Occipital lobe (tissue), 1 donor: ENCODE measurements at regions not wholly inside any gene's neighbourhood (a gene's known extent, or its start where the extent isn't known, plus 50 kb on each side); places are given as distances from the start of the nearest gene placed in this dataset.

Source experiments
- DNase-seq: peaks from one replicate; lab custom pipeline; 2025; lab: John Stamatoyannopoulos, UW

- no peak for DNase-seq
Measured at GRCh38 chr18:55092166-55092565, 132.9 kb upstream of the CCDC68 start.

GRCh38 chr18:55090564-55091188 lies 131.4 kb upstream of the CCDC68 start:
- no peak for DNase-seq

- no peak for DNase-seq
Measured at GRCh38 chr18:55089610-55090009, 130.3 kb upstream of the CCDC68 start.

GRCh38 chr18:55088561-55088960 lies 129.3 kb upstream of the CCDC68 start:
- no peak for DNase-seq

GRCh38 chr18:55088000-55088401 lies 128.7 kb upstream of the CCDC68 start:
- no peak for DNase-seq

GRCh38 chr18:55086906-55087305 lies 127.6 kb upstream of the CCDC68 start:
- DNase-seq: no peak

GRCh38 chr18:55085557-55086285 lies 126.5 kb upstream of the CCDC68 start:
- no peak for DNase-seq

GRCh38 chr18:55084550-55084949 lies 125.3 kb upstream of the CCDC68 start:
- no peak for DNase-seq

- DNase-seq: no peak
Measured at GRCh38 chr18:55083461-55083860, 124.2 kb upstream of the CCDC68 start.

GRCh38 chr18:55079481-55080355 lies 120.5 kb upstream of the CCDC68 start:
- DNase-seq: no peak

GRCh38 chr18:55079067-55079466 lies 119.8 kb upstream of the CCDC68 start:
- DNase-seq: no peak

- DNase-seq: no peak
Measured at GRCh38 chr18:55078303-55078932, 119.2 kb upstream of the CCDC68 start.

- DNase-seq: no peak
Measured at GRCh38 chr18:55076643-55077218, 117.5 kb upstream of the CCDC68 start.

GRCh38 chr18:55073834-55074233 lies 114.6 kb upstream of the CCDC68 start:
- no peak for DNase-seq

GRCh38 chr18:55073116-55073515 lies 113.9 kb upstream of the CCDC68 start:
- DNase-seq: no peak

- no peak for DNase-seq
Measured at GRCh38 chr18:55072698-55073097, 113.4 kb upstream of the CCDC68 start.

GRCh38 chr18:55072181-55072580 lies 112.9 kb upstream of the CCDC68 start:
- DNase-seq: no peak

GRCh38 chr18:55069497-55069896 lies 110.2 kb upstream of the CCDC68 start:
- no peak for DNase-seq

GRCh38 chr18:55064760-55065159 lies 105.5 kb upstream of the CCDC68 start:
- DNase-seq: no peak

- no peak for DNase-seq
Measured at GRCh38 chr18:55064073-55064472, 104.8 kb upstream of the CCDC68 start.
